LoVo (cell line): ENCODE measurements at regions not wholly inside any gene's neighbourhood (a gene's known extent, or its start where the extent isn't known, plus 50 kb on each side); places are given as distances from the start of the nearest gene placed in this dataset.
A peak's percentile ranks its signal among the peaks of the same experiment; 100 is the strongest.
"Not testable (repeated sequence)": the region's sequence is repeated elsewhere in the genome, so short reads cannot be mapped to it uniquely, and the experiment has no call there.

Experiments
- DNase-seq: peaks from one replicate; pipeline ENCODE4 v3.0.0-alpha.2; 2016; ENCODE audit warnings: low spot score

- DNase-seq: no peak
Observed at GRCh38 chr16:80915079-80915450, 91.6 kb downstream of the CMC2 start.

GRCh38 chr16:80914379-80915078, 92.2 kb downstream of the CMC2 start:
- DNase-seq: peak; percentile 63

GRCh38 chr16:80913397-80913796, 93.3 kb downstream of the CMC2 start:
- no peak for DNase-seq

- no peak for DNase-seq
Observed at GRCh38 chr16:80912651-80913050, 94.0 kb downstream of the CMC2 start.

DNA sequence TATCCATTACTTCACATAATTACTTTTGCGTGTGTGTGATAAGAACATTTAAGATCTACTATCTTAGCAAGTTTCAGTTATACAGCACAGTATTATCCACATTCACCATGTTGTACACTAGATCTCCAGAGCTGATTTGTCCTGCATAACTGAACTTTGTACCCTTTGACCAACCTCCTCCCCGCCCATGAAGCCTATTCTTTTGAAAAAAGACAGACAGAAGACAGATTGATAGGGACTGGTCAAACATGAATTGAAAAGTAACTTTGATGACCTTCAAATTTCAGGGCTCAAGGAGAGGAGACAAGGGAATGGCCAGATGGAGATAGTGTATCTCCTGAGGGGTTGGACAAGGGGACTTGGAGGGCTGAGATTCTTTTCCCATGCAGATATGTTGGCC, 96.3 kb downstream of the CMC2 start:
- no peak for DNase-seq

GRCh38 chr16:80909720-80910119, 97.0 kb downstream of the CMC2 start:
- no peak for DNase-seq

- not testable (repeated sequence) for DNase-seq
Observed at GRCh38 chr16:80906169-80906568, 100.5 kb downstream of the CMC2 start.

GRCh38 chr16:80903616-80904015, 99.2 kb upstream of the CDYL2 start:
- no peak for DNase-seq

GRCh38 chr16:80902306-80903110, 98.1 kb upstream of the CDYL2 start:
- DNase-seq: no peak

- no peak for DNase-seq
Observed at GRCh38 chr16:80900593-80900954, 96.2 kb upstream of the CDYL2 start.

DNA sequence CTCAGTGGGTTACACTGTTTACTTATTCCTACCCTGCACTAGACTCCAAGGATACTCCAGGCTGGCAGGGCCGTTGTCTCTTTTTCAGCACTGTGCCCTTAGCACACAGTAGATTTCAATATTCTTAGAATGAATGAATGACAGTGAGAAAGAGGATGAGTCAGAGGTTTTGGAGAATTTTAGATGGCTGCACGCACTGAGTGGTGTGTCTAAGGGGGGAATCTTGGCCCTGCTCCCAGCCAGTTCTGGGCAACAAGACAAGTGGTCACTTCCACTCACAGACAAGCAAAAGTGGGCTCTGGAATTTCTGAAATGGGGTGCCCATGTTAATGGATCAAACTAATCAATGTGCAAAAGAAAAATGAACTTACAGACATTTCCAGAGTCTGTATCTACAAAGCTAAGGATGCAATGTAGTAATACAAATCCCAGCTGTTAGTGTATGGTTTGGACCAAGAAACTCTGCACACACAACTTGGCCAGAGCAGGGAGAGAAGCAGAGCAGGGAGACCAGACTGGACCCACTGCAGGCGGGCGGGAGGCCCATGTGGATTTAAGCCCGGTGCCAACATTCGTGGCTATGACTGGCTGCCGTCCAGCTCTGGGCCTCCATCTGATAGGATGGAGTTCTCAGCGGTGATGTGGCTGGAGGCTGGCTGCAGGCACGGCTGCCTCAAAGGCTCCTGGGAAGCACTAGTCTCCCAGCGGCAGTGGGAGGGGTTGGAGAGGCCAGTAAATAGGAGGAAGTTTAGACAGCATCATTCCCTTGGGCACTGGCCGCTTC, 95.6 kb upstream of the CDYL2 start:
- DNase-seq: no peak

- DNase-seq: no peak
Observed at GRCh38 chr16:80896776-80897175, 92.4 kb upstream of the CDYL2 start.

GRCh38 chr16:80894091-80894490, 89.7 kb upstream of the CDYL2 start:
- no peak for DNase-seq

- DNase-seq: no peak
Observed at GRCh38 chr16:80893686-80894085, 89.3 kb upstream of the CDYL2 start.

- not testable (repeated sequence) for DNase-seq
Observed at GRCh38 chr16:80892395-80892794, 88.0 kb upstream of the CDYL2 start.

- DNase-seq: no peak
Observed at GRCh38 chr16:80889779-80890359, 85.5 kb upstream of the CDYL2 start.

DNA sequence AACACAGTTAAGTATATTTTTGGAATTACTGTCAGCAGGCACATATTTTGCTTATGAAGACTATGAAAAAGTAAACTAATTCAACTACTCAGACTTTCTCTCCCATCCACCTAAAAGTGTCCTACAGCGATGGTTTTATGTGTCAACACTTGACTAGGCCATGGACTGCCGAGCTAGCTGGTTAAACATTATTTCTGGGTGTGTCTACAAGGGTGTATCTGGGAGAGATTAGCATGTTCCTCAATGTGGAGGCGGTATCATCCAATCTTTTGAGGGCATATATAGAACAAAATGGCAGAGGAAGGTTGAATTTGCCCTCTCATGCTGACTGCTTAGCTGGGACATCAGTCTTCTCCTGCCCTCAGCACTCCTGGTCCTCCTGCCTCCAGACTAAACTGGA, 82.7 kb upstream of the CDYL2 start:
- peak; percentile 17 for DNase-seq

DNA sequence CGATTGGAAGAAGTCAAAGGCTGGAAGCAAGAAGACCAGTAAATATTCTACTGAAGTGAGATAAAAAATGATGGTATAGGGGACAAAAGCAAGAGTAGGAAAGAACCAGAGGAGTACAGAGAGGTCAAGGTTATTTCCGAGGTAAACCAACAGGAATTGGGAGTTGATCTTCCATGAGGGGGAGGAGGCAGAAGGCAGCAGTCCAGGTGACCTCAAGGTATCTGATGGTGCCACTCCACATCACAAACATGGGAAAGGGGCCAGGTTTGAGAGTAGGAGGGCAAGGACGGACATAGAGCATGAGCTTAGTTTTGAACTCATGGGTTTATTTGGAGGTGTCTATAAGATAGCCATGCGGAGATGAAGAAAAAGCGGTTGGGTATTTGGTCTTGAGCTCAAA, 79.4 kb upstream of the CDYL2 start:
- DNase-seq: no peak

DNA sequence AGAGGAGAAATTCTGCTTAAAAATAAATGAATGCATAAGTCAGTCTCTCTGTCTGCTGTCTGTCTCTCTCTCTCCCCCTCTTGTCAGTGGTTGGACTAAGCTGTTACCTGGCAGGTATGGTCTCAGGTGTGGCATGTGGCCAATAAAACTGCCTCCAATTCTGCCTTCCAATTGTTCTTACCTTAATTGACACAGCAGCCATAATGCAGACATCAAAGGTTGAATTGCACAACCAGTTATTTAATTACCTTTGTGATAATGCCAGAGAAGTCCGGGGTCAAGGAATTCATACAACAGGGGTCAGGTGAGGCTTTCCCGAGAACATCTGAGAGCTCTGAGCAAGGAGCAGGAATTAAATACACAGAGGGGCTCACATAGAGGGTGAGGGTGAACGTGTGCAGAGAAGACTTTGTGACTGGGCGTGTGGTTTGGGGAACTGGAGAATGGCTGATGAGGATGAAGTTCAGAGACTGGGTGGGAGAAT, 78.8 kb upstream of the CDYL2 start:
- peak; percentile 70 for DNase-seq

DNA sequence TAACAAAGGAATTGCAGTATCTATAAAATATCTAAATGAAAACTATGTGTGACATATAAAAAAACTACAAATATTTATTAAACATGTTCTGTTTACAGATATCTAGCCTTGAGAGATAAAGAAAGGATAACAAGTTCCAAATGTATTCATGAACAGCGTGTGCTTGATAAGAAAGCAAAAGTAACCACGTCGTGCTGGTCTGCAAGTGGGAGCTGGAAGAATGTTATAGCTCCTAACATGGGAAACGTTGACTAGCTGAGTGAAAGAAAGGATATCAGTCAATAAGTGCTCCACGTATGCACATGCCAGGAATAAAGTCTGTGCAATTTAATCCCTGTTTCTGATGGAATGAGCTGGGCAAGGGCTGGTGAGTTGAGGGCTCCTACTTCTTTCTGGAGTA, 71.2 kb upstream of the CDYL2 start:
- DNase-seq: no peak

DNA sequence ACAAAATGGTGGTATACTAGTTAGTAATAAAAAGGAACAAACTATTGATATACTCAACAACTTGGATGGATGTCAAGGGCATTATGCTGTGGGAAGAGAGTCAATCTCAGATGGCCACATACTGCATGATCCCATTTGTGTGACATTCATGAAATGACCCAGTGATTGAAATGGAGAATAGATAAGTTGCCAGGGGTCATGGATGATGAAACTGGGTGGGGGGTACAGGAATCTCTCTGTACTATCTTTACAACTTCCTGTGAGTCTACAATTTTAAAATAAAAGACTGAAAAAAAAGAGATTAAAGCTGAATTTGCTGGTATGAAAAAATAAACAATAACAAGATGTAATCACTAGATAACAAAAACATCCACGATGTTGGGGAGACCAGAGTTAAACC, 70.5 kb upstream of the CDYL2 start:
- no peak for DNase-seq

GRCh38 chr16:80862160-80862705, 57.8 kb upstream of the CDYL2 start:
- no peak for DNase-seq
